HG02759 (cell line): ENCODE measurements at regions not wholly inside any gene's neighbourhood (a gene's known extent, or its start where the extent isn't known, plus 50 kb on each side); places are given as distances from the start of the nearest gene placed in this dataset.
A peak's percentile ranks its signal among the peaks of the same experiment; 100 is the strongest.
"Not testable (repeated sequence)": the region's sequence is repeated elsewhere in the genome, so short reads cannot be mapped to it uniquely, and the experiment has no call there.

ENCODE experiments used
- ATAC-seq: cut with Tn5 transposase; IDR thresholded peaks from one replicate; pipeline ENCODE4 v1.9.1; 2021; ENCODE audit warnings: mild to moderate bottlenecking, moderate library complexity; ENCODE audit not compliant: unreplicated experiment

- ATAC-seq = no peak
Observed at GRCh38 chr1:102687383-102687782, 420.9 kb downstream of the COL11A1 start.

DNA sequence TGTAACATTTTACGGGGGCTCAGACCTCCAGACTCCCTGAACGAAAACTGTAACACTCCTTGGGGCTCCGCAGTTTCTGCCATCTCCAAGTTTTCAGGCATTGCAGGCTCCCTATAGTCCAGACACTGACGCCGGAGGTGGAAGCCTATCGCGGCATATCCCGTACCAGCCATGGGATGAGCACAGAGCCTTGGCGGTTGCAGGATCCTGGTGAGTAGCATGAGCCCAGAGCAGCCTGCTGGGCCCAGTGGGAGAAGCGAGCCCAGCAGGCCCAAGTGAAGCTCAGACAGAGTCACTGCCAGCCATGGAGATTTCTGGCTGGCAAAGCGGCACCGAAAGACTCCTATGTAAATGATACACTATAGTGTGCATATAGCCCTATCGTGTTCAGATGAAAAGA, 446.8 kb downstream of the COL11A1 start:
- no peak for ATAC-seq

DNA sequence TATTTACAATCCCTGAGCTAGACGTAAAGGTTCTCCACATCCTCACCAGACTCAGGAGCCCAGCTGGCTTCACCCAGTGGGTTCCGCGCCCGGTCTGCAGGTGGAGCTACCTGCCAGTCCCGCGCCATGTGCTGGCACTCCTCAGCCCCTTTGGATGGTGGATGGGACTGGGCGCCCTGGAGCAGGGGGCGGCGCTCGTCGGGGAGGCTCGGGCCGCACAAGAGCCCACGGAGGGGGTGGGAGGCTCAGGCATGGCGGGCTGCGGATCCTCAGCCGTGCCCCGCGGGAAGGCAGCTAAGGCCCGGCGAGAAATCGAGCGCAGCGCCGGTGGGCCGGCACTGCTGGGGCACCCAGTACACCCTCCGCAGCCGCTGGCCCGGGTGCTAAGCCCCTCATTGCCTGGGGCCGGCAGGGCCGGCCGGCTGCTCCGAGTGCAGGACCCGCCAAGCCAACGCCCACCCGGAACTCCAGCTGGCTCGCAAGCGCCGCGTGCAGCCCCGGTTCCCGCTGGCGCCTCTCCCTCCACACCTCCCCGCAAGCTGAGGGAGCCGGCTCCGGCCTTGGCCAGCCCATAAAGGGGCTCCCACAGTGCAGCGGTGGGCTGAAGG, 448.3 kb downstream of the COL11A1 start:
- ATAC-seq = not testable (repeated sequence)

GRCh38 chr1:102655034-102655433, 453.3 kb downstream of the COL11A1 start:
- no peak for ATAC-seq

DNA sequence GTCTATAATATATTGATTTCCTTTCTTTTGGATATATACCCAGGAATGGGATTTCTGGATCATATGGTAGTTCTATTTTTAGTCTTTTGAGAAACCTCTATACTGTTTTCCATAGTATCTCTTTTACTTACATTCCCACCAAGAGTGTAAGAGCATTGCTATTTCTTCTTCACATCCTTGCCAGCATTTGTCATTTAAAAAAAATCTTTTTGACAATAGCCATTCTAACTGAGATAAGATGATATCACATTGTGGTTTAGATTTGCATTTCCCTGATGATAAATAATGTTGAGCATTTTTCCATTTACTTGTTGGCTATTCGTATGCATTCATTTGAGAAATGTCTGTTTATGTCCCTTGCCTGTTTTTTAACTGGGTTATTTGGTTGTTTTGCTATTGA, 467.4 kb downstream of the COL11A1 start:
- ATAC-seq = no peak

- ATAC-seq = no peak
Observed at GRCh38 chr1:102640312-102640711, 468.0 kb downstream of the COL11A1 start.

DNA sequence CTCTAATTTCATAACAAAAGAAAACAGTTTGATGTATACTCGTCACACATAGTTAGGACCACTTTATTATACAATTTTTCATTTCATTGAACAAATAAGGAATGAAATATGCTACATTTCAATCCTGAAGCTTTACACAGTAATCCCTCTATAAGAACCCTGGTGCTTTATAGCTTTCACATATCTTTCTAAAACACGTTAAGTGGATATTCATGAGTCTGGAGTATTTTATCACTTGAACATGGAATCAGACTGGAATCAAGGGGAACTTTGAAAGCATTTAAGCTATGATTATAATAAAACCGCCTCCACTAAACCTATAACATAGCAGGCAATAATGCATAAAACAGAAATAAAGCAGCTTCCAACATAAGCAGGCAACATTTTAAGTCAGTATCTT, 476.6 kb downstream of the COL11A1 start:
- ATAC-seq = no peak

DNA sequence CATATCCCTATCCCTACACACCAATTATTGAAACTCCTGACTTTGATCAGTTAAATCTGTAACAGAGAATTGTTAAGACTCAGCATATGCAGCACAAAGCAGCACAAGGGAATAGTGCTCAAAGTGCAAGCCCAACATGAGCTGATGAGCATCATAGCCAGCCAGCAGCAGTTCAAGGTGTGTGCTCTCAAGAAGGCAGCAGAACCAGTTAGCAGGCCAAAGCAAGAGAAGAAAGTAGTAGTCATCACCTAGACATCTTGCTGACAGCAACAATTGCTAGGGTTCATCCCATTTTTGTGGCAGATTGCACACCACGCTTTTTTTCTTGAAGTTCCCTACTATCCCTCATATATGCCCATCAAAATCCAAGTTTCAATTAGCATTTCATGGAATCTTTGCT, 478.3 kb downstream of the COL11A1 start:
- no peak for ATAC-seq

DNA sequence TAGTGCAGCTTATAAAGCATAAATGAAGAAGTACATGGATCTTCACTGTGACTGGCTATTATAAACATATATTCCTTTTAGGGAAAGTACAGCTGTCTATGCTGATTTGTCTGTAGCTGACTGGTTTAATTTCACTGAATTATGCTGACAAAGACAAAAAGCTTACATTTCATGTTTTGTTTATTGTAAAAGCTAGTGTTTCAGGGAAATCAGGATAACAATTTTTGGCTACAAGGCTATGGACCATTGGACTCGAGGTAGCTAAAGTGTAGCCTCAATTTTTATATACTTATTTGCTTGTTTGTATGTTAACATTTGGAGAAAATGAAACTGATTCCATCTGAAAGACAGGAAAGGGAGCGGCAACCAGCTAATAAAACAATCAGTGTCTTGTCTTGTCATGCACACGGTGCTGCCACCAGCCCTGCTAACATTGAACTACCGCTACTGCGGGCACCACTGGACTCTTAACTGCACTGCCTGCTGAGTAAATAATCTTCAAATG, 480.2 kb downstream of the COL11A1 start:
- ATAC-seq = no peak

DNA sequence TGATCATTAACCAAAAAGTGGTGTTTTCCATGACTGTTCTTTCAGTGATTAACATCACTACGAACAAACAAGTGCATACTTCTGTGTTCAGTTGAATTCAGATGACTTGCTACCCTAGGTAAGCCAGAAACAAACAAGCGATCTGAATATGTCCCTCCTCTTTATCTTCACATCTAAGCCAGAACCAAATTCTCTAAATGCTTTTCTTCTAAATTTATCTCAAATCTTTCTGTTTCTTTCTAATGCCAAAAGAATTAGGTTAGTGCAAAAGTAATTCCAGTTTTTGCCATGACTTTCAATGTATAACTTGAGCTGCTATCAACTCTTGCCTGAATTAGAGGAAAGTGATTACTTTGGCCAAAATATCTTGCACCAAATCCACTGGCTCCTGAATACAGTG, 481.2 kb downstream of the COL11A1 start:
- ATAC-seq = no peak

DNA sequence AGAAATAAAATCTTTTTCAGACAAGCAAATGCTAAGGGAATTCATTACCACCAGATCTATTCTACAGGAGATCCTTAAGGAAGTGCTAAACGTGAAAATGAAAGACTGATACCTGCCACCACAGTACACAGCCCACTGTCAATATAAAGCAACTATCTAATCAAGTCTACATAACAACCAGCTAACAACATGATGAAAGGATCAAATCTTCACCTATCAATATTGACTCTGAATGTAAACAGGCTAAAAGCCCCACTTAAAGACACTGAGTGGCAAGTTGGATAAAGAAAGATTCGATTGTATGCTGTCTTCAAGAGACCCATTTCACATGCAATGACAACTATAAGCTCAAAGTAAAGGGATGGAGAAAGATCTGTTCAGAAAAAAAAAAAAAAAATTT, 492.4 kb downstream of the COL11A1 start:
- no peak for ATAC-seq

DNA sequence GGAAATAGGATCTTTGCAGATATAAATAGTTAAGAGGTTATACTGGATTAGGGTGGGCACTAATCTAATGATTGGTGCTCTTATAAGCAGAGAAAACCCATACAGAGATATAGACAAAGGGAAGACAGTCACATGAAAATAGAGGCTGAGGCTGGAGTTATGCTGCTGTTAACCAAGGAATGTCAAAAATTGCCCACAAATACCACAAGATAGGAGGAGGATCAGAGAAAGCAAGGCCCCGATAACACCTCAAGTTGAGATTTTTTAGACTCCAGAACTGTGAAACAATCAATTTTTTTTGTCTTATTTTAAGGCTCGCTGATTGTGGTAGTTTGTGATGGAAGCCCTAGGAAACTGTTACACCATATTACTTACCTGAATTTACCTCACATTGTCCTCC, 513.2 kb downstream of the COL11A1 start:
- ATAC-seq = no peak

DNA sequence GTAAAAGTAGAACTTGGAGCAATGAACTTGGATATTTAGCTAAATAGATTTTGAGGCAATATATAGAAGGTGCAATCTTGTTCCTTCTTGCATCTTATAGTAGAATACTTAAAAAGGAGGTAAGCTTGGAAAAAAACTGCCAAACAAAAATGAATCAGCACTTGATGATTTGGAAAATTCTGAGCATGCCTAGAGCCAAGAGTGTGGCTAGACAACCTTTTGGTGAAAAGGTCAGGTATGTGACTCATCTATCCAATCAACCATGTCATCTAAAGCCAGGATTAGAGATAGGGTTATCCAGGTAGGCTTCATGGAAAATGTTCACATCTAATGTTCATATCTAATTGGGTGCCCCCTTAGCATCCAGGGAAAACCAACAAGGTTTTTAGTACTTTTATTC, 515.0 kb downstream of the COL11A1 start:
- ATAC-seq = no peak

GRCh38 chr1:102588536-102588935, 519.8 kb downstream of the COL11A1 start:
- ATAC-seq = no peak

GRCh38 chr1:102586022-102586421, 522.3 kb downstream of the COL11A1 start:
- no peak for ATAC-seq

DNA sequence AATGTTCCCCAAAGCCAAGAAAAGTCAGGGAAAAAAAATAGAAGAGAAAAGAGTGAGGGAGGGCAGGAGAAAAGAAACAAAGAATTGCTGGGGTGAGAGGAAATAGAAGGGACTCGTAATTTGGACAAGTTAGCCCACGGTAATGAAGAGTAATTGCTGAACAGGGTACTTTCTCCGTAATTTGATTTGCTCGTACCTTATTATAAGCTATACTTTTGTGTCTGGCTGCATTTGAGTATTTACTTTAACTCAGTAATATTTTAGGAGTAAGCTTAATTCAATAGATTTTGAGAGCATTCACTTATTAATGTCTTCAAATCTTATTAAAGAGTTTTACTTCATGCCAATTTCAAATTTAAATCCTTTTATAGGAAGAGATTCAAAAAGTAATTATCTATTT, 527.5 kb downstream of the COL11A1 start:
- no peak for ATAC-seq

- ATAC-seq = no peak
Observed at GRCh38 chr1:102578804-102579203, 529.5 kb downstream of the COL11A1 start.

DNA sequence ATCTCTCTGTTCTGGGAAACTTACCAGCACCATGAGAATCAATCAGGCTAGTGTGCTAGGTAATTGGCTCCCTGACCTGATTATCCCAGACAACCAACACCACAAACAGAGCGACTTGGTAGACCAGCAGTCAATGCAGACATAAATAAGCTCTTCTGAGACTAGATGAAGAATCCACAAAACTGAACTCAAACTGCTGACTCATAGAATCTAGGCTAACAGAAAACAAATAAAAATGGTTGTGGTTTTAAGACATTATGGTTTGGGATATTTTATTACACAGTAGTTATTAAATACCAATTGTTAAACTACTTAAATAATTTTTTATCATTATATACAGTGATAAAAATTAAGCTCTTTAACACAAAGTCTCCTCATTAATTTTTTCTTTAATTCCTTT, 535.7 kb downstream of the COL11A1 start:
- ATAC-seq = no peak

GRCh38 chr1:102566182-102566581, 542.1 kb downstream of the COL11A1 start:
- ATAC-seq = no peak

DNA sequence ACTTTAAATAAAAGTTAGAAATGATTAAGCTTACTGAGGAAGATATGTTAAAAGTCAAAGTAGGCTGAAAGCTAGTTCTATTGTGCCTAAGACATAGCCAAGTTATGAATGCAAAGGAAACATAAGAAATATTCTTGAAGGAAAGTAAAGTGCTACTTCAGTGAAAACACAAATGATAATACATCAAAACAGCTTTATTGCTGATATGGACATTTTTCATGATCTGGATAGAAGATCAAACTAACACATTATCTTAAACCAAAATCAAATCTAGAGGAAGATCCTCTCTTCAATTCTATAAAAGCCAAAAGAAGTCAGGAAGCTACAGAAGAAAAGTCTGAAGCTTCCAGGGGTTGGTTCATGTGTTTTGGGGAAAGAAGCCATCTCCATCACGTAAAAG, 545.9 kb downstream of the COL11A1 start:
- no peak for ATAC-seq

DNA sequence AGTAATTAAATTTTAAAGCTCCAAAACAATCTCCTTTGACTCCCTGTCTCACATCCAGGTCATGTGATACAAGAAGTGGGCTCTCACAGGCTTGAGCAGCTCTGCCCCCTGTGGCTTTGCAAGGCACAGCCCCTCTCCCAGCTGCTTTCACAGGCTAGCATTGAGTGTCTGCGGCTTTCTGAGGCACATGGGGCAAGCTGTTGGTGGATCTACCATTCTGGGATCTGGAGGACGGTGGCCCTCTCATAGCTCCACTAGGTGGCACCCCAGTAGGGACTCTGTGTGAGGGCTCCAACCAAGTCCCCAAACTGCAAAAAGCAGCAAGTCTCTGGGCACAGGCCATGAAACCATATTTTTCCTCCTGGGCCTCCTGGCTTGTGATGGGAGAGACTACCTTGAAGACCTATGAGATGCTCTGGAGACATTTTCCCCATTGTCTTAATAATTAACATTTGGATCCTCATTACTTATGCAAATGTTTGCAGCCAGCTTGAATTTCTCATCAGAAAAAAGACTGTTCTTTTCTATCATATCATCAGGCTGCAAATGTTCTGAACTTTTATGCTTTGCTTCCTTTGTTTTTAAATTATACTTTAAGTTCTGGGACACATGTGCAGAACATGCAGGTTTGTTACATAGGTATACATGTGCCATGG, 554.1 kb upstream of the OLFM3 start:
- peak; percentile 60 for ATAC-seq

GRCh38 chr1:102546251-102546650, 549.5 kb upstream of the OLFM3 start:
- no peak for ATAC-seq
